Astrocyte (in vitro differentiated cells and primary cell): ENCODE measurements at regions not wholly inside any gene's neighbourhood (a gene's known extent, or its start where the extent isn't known, plus 50 kb on each side); places are given as distances from the start of the nearest gene placed in this dataset.

Source experiments
- EZH2 ChIP-seq: IDR thresholded peaks from 2 replicates; pipeline ENCODE4 v1.6.1; 2012; ENCODE audit warnings: mild to moderate bottlenecking, low read length, inconsistent platforms; ENCODE audit not compliant: insufficient read depth
- TF ChIP-seq, protein P1 (sequence below): IDR thresholded peaks from 2 replicates; pipeline ENCODE4 v1.5.1; 2011; ENCODE audit warnings: low read depth, mild to moderate bottlenecking, inconsistent platforms, low read length, moderate library complexity; ENCODE audit not compliant: insufficient read depth

DNA sequence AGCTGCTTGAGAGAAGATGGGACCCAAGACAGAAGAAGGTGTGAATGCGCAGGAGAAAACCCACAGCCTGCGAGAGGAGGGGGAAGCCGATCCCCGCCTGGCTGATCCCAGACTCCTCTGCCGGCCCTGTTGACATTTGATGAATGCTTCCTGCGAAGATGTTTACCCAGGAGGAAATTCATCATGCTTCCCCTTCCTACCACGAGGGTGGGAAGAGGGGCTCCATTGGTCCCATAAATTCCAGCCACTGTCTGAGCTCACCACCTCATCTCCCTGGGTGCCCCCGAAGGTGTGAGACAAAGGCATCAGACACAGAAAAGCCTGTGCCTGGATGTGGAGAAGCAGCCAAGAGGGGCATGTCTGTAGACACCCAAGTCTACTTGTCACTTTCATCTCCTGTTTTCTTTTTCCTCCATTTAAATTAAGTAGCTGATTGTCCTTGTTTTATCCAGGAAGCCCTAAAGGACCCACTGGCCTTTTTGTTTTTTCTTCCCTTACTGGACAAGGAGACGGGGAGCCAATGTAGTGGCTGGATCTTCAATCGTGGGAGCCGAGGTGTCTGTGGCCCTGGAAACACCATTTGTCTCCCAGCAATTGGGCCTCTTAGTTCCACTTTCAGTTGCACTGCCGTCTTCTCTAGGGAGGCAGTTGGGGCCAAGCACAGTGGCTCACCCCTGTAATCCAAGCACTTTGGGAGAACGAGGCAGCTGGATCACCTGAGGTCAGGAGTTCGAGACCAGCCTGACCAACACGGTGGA is 95.3 kb upstream of the HES1 start:
- TF ChIP-seq, protein P1, sequence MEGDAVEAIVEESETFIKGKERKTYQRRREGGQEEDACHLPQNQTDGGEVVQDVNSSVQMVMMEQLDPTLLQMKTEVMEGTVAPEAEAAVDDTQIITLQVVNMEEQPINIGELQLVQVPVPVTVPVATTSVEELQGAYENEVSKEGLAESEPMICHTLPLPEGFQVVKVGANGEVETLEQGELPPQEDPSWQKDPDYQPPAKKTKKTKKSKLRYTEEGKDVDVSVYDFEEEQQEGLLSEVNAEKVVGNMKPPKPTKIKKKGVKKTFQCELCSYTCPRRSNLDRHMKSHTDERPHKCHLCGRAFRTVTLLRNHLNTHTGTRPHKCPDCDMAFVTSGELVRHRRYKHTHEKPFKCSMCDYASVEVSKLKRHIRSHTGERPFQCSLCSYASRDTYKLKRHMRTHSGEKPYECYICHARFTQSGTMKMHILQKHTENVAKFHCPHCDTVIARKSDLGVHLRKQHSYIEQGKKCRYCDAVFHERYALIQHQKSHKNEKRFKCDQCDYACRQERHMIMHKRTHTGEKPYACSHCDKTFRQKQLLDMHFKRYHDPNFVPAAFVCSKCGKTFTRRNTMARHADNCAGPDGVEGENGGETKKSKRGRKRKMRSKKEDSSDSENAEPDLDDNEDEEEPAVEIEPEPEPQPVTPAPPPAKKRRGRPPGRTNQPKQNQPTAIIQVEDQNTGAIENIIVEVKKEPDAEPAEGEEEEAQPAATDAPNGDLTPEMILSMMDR = no peak
- no peak for TF ChIP-seq EZH2
